GM19328 (cell line): ENCODE measurements at regions not wholly inside any gene's neighbourhood (a gene's known extent, or its start where the extent isn't known, plus 50 kb on each side); places are given as distances from the start of the nearest gene placed in this dataset.
"Not testable (repeated sequence)": the region's sequence is repeated elsewhere in the genome, so short reads cannot be mapped to it uniquely, and the experiment has no call there.

Experiments
- ATAC-seq: cut with Tn5 transposase; IDR thresholded peaks from one replicate; pipeline ENCODE4 v1.9.1; 2021; ENCODE audit warnings: mild to moderate bottlenecking, moderate library complexity; ENCODE audit not compliant: unreplicated experiment

GRCh38 chr2:13504808-13505207, 788.1 kb downstream of the TRIB2 start:
- peak; percentile 45 for ATAC-seq

GRCh38 chr2:13508671-13509070, 791.9 kb downstream of the TRIB2 start:
- ATAC-seq, result no peak

GRCh38 chr2:13515254-13515653, 798.5 kb downstream of the TRIB2 start:
- no peak for ATAC-seq

GRCh38 chr2:13522096-13522495, 805.4 kb downstream of the TRIB2 start:
- no peak for ATAC-seq

- peak; percentile 89 for ATAC-seq
These were observed 806.4 kb downstream of the TRIB2 start for GRCh38 chr2:13522917-13523821.

GRCh38 chr2:13524492-13524891, 807.8 kb downstream of the TRIB2 start:
- no peak for ATAC-seq

GRCh38 chr2:13531735-13532410, 815.1 kb downstream of the TRIB2 start:
- ATAC-seq, result not testable (repeated sequence)

GRCh38 chr2:13532781-13533523, 816.2 kb downstream of the TRIB2 start:
- not testable (repeated sequence) for ATAC-seq

GRCh38 chr2:13533524-13533922, 816.8 kb downstream of the TRIB2 start:
- no peak for ATAC-seq

GRCh38 chr2:13536941-13537340, 820.2 kb downstream of the TRIB2 start:
- ATAC-seq, result no peak

- no peak for ATAC-seq
These were observed 821.1 kb downstream of the TRIB2 start for GRCh38 chr2:13537771-13538349.

- ATAC-seq, result no peak
These were observed 822.6 kb downstream of the TRIB2 start for GRCh38 chr2:13539296-13539695.

GRCh38 chr2:13542061-13542460, 825.3 kb downstream of the TRIB2 start:
- ATAC-seq, result no peak

GRCh38 chr2:13542642-13543041, 825.9 kb downstream of the TRIB2 start:
- ATAC-seq, result no peak

- peak; percentile 58 for ATAC-seq
These were observed 826.8 kb downstream of the TRIB2 start for GRCh38 chr2:13543550-13543949.

- ATAC-seq, result no peak
These were observed 828.6 kb downstream of the TRIB2 start for GRCh38 chr2:13545320-13545719.

GRCh38 chr2:13546131-13546530, 829.4 kb downstream of the TRIB2 start:
- no peak for ATAC-seq

- ATAC-seq, result no peak
These were observed 833.8 kb downstream of the TRIB2 start for GRCh38 chr2:13550285-13551231.

- ATAC-seq, result peak; percentile 46
These were observed 841.6 kb downstream of the TRIB2 start for GRCh38 chr2:13558368-13558767.

- ATAC-seq, result peak; percentile 52
These were observed 843.6 kb downstream of the TRIB2 start for GRCh38 chr2:13560322-13560721.
